ENCODE measurements at regions not wholly inside any gene's neighbourhood (a gene's known extent, or its start where the extent isn't known, plus 50 kb on each side); places are given as distances from the start of the nearest gene placed in this dataset.

- H3K27me3 Mint-ChIP-seq (ENCODE audit: low read depth): no peaks in the 10 kb centered on the region
- TF ChIP-seq, protein P1, sequence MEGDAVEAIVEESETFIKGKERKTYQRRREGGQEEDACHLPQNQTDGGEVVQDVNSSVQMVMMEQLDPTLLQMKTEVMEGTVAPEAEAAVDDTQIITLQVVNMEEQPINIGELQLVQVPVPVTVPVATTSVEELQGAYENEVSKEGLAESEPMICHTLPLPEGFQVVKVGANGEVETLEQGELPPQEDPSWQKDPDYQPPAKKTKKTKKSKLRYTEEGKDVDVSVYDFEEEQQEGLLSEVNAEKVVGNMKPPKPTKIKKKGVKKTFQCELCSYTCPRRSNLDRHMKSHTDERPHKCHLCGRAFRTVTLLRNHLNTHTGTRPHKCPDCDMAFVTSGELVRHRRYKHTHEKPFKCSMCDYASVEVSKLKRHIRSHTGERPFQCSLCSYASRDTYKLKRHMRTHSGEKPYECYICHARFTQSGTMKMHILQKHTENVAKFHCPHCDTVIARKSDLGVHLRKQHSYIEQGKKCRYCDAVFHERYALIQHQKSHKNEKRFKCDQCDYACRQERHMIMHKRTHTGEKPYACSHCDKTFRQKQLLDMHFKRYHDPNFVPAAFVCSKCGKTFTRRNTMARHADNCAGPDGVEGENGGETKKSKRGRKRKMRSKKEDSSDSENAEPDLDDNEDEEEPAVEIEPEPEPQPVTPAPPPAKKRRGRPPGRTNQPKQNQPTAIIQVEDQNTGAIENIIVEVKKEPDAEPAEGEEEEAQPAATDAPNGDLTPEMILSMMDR (conservative IDR thresholded peaks at IDR 0.05): no peak
- H3K9me3 Mint-ChIP-seq: no peaks in the 10 kb centered on the region
- H3K4me1 Mint-ChIP-seq: peaks cover 32% of the 10 kb centered on the region
- DNase-seq (ENCODE audit: low read depth, low spot score): no peak
- H3K4me3 Mint-ChIP-seq: no peak overlapping the region
- H3K27ac Mint-ChIP-seq (ENCODE audit: unreplicated experiment): no peak overlapping the region
- no peaks in the 10 kb centered on the region for H3K36me3 Mint-ChIP-seq (ENCODE audit: low read depth)
Measured at GRCh38 chr5:158272409-158272808, 413.5 kb upstream of the CLINT1 start.

DNA sequence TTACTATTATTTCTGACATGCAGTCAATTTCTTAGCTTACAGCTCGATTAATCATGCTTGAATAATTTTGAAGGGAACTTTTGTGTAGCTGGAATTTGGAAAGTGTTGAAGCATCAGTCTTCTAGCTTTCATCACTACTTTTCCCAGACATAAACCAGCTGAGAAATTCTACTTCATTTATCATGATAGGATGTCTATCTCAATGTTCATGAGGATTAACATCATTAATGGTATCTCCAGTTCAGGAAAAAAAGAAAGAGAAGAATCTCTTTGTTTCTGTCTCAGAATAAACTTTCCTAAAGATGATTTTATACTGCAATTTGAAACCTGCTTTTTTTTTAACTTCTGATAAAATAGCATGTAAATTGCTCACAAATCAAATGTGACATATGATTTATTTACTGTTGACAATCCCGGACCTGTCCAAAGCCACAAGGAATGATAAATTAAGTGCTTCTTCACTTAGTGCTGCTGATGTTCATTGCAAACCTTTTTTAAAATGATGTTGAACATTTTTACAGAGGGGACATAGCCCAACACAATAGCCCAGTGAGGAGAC is 412.1 kb upstream of the CLINT1 start:
- peaks cover 32% of the 10 kb centered on the region for H3K4me1 Mint-ChIP-seq

DNA sequence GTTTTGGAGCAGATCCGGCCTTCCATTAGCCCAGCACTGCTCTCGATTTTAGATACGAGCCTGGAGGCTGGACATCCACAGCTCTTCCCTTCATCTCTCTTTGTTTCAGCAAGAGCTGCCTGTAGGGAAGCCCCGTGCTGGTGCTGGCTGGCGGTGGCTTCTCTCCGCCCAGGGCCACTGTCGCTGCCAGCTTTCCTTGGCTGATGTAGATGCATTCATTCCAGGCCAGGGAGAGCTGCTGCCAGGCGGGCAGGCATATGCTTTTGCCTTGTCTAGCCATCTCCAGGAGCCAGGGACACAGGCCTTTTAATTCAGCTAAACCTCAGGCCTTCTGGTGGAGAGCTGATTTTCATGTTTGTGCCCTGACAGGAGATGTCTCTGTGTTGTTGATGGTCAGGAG is 409.3 kb upstream of the CLINT1 start:
- TF ChIP-seq, protein P1 (conservative IDR thresholded peaks at IDR 0.05): no peak
- no peak overlapping the region for H3K27ac Mint-ChIP-seq (ENCODE audit: unreplicated experiment)
- no peak for DNase-seq (ENCODE audit: low read depth, low spot score)
- H3K4me3 Mint-ChIP-seq: no peak overlapping the region
- H3K36me3 Mint-ChIP-seq (ENCODE audit: low read depth): no peaks in the 10 kb centered on the region
- H3K4me1 Mint-ChIP-seq: peaks cover 26% of the 10 kb centered on the region
- no peaks in the 10 kb centered on the region for H3K27me3 Mint-ChIP-seq (ENCODE audit: low read depth)
- H3K9me3 Mint-ChIP-seq: no peaks in the 10 kb centered on the region

More for the DNA sequence above, 412.1 kb upstream of the CLINT1 start:
- Mint-ChIP-seq H3K9me3 (no peaks in the 10 kb centered on the region), H3K27ac (ENCODE audit: unreplicated experiment) (no peak overlapping the region), H3K36me3 (ENCODE audit: low read depth) (no peaks in the 10 kb centered on the region), H3K27me3 (ENCODE audit: low read depth) (no peaks in the 10 kb centered on the region), H3K4me3 (no peak overlapping the region)
- TF ChIP-seq, protein P1 (conservative IDR thresholded peaks at IDR 0.05): no peak
- no peak for DNase-seq (ENCODE audit: low read depth, low spot score)

DNA sequence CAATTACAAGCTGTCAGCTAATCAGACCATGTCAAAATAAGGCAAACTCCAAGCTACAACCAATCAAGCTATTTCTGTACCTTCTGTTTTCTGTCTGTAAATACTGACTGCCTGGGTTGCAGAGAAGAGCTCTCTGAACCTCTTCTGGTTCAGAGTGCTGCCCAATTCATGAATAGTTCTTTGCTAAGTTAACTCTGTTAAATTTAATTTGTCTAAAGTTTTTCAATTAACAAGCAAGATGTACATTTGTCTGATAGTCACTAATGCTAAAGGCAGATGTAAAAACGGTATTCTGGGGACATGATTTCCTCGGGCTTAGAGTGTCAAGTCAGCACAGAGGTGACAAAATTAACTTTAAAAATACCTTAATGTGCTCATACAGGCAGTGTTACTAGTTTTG is 408.3 kb upstream of the CLINT1 start:
- TF ChIP-seq, protein P1 (conservative IDR thresholded peaks at IDR 0.05): no peak

GRCh38 chr5:158265931-158266700 is 407.2 kb upstream of the CLINT1 start:
- H3K36me3 Mint-ChIP-seq (ENCODE audit: low read depth): no peaks in the 10 kb centered on the region
- H3K4me1 Mint-ChIP-seq: peaks cover 5% of the 10 kb centered on the region
- no peak overlapping the region for H3K27ac Mint-ChIP-seq (ENCODE audit: unreplicated experiment)
- H3K27me3 Mint-ChIP-seq (ENCODE audit: low read depth): no peaks in the 10 kb centered on the region
- TF ChIP-seq, protein P1 (conservative IDR thresholded peaks at IDR 0.05): no peak
- DNase-seq (ENCODE audit: low read depth, low spot score): no peak
- no peaks in the 10 kb centered on the region for H3K9me3 Mint-ChIP-seq
- H3K4me3 Mint-ChIP-seq: no peak overlapping the region

More for the DNA sequence above, 408.3 kb upstream of the CLINT1 start:
- Mint-ChIP-seq H3K27ac (ENCODE audit: unreplicated experiment) (no peak overlapping the region), H3K9me3 (no peaks in the 10 kb centered on the region), H3K36me3 (ENCODE audit: low read depth) (no peaks in the 10 kb centered on the region), H3K4me3 (no peak overlapping the region), H3K4me1 (peaks cover 16% of the 10 kb centered on the region), H3K27me3 (ENCODE audit: low read depth) (no peaks in the 10 kb centered on the region)
- DNase-seq (ENCODE audit: low read depth, low spot score): no peak

All from neural crest cell (in vitro differentiated cells).